Esophagus muscularis mucosa (tissue), 4 donors: ENCODE measurements at regions not wholly inside any gene's neighbourhood (a gene's known extent, or its start where the extent isn't known, plus 50 kb on each side); places are given as distances from the start of the nearest gene placed in this dataset.

ENCODE experiments used
- DNase-seq: peaks from one replicate; pipeline ENCODE4 v3.0.0-alpha.2; 2017; ENCODE audit errors: extremely low spot score
- H3K27ac ChIP-seq, 4 donors: fragments of 200-600 bp; sonication (generic); replicated peaks in 1 of 4; 1 replicate in 3 of 4; 2 replicates in 1 of 4; pipeline ENCODE4 v1.5.1; 2016 to 2019; ENCODE audit warnings: mild to moderate bottlenecking in 1 of 4
- H3K27me3 ChIP-seq, 4 donors: fragments of 200-600 bp; sonication (generic); one replicate each; pipeline versions ENCODE4 v1.5.1 to v1.6.0; 2016 to 2019
- H3K36me3 ChIP-seq, 4 donors: fragments of 200-600 bp; sonication (generic); one replicate each; pipeline ENCODE4 v1.5.1; 2016 to 2019
- H3K4me1 ChIP-seq, 4 donors: fragments of 200-600 bp; sonication (generic); one replicate each; pipeline ENCODE4 v1.5.1; 2016 to 2019
- H3K4me3 ChIP-seq, 4 donors: fragments of 200-600 bp; sonication (generic); 1 replicate in 2 of 4; 2 replicates in 2 of 4; pipeline ENCODE4 v1.5.1; 2016 to 2019; ENCODE audit warnings: mild to moderate bottlenecking in 4 of 4, moderate library complexity in 1 of 4
- H3K9me3 ChIP-seq, 4 donors: fragments of 200-600 bp; sonication (generic); 1 replicate in 3 of 4; 2 replicates in 1 of 4; pipeline ENCODE4 v1.5.1; 2016 to 2019
- CTCF ChIP-seq, 3 experiments: fragments of 200-600 bp in 2 of 3; fragments of 450-650 bp in 1 of 3; sonication (generic) in 2 of 3; IDR thresholded peaks; one replicate each; pipeline ENCODE4 v1.5.1; 2017 to 2019; ENCODE audit warnings: antibody characterized with exemption in 3 of 3, mild to moderate bottlenecking in 2 of 3, moderate library complexity in 1 of 3
- EP300 ChIP-seq: sonication (generic); formaldehyde crosslinking; IDR thresholded peaks from one replicate; pipeline ENCODE4 v1.6.1; 2017; ENCODE audit warnings: antibody characterized with exemption
- POLR2A ChIP-seq: fragments of 450-650 bp; IDR thresholded peaks from one replicate; pipeline ENCODE4 v1.6.1; 2017; ENCODE audit warnings: antibody characterized with exemption, moderate library complexity, mild to moderate bottlenecking, low read depth
- POLR2AphosphoS5 ChIP-seq, 2 donors: sonication (generic); formaldehyde crosslinking; IDR thresholded peaks; one replicate each; pipeline ENCODE4 v1.6.1; 2017; ENCODE audit warnings: antibody characterized with exemption in 2 of 2
- WGBS: methylation state at CpG from one replicate; pipeline ENCODE4 v1.1.5; 2018; 5-methylcytosine and 5-hydroxymethylcytosine counted together
- intact Hi-C: fragments of 100-400 bp; cut with DNase I; formaldehyde crosslinking; loops from one replicate; pipeline ENCODE4 v1.15.1; 2023

- intact Hi-C loops = no loop called here
- TF ChIP-seq EP300 = no peak
- no peak for TF ChIP-seq POLR2AphosphoS5 (IDR thresholded peaks at IDR 0.05)
- no peak for TF ChIP-seq POLR2A
- no peak for TF ChIP-seq CTCF (IDR thresholded peaks at IDR 0.05)
- DNase-seq = no peak
- Histone ChIP-seq H3K9me3 (no peaks in the 10 kb centered on the region), H3K27ac (no peak overlapping the region), H3K4me1 (peaks cover 0 to 29% (median 21%) of the 10 kb centered on the region in 4 donors), H3K36me3 (no peaks in the 10 kb centered on the region), H3K4me3 (no peak overlapping the region), H3K27me3 (no peaks in the 10 kb centered on the region)
- 78% methylated on average over 4 of the region's 4 CpGs for WGBS
Observed at GRCh38 chr3:20405744-20406143, 219.7 kb upstream of the SGO1 start.

- DNase-seq = no peak
- H3K27me3 ChIP-seq = no peaks in the 10 kb centered on the region
- H3K27ac ChIP-seq = no peak overlapping the region
- TF ChIP-seq EP300 = no peak
- H3K36me3 ChIP-seq = no peaks in the 10 kb centered on the region
- intact Hi-C loops = no loop called here
- no peak overlapping the region for H3K4me3 ChIP-seq
- WGBS = 90% methylated on average over 3 of the region's 3 CpGs
- peaks cover 0 to 34% (median 26%) of the 10 kb centered on the region in 4 donors for H3K4me1 ChIP-seq
- H3K9me3 ChIP-seq = no peaks in the 10 kb centered on the region
Observed at GRCh38 chr3:20405231-20405630, 219.2 kb upstream of the SGO1 start.

GRCh38 chr3:20404741-20405100 lies 218.7 kb upstream of the SGO1 start:
- Histone ChIP-seq H3K9me3 (no peaks in the 10 kb centered on the region), H3K27me3 (no peaks in the 10 kb centered on the region), H3K4me1 (peaks cover 0 to 39% (median 31%) of the 10 kb centered on the region in 4 donors), H3K27ac (no peak overlapping the region), H3K36me3 (no peaks in the 10 kb centered on the region), H3K4me3 (no peak overlapping the region)
- intact Hi-C loops = no loop called here
- no peak for TF ChIP-seq POLR2AphosphoS5 (IDR thresholded peaks at IDR 0.05)
- TF ChIP-seq CTCF (IDR thresholded peaks at IDR 0.05) = no peak
- TF ChIP-seq POLR2A = no peak
- no peak for TF ChIP-seq EP300
- no peak for DNase-seq

GRCh38 chr3:20403986-20404740 lies 218.2 kb upstream of the SGO1 start:
- DNase-seq = no peak
- Histone ChIP-seq H3K4me3 (no peak overlapping the region), H3K27me3 (no peaks in the 10 kb centered on the region), H3K27ac (no peak overlapping the region), H3K4me1 (peaks cover 0 to 37% (median 33%) of the 10 kb centered on the region in 4 donors), H3K9me3 (no peaks in the 10 kb centered on the region), H3K36me3 (no peaks in the 10 kb centered on the region)
- 75% methylated on average over 3 of the region's 3 CpGs for WGBS
- TF ChIP-seq POLR2A (no peak), POLR2AphosphoS5 (IDR thresholded peaks at IDR 0.05) (no peak), EP300 (no peak), CTCF (IDR thresholded peaks at IDR 0.05) (no peak)
- intact Hi-C loops = no loop called here

- no peaks in the 10 kb centered on the region for H3K9me3 ChIP-seq
- H3K4me1 ChIP-seq = peaks cover 0 to 36% (median 26%) of the 10 kb centered on the region in 4 donors
- no peak for DNase-seq
- TF ChIP-seq EP300 (no peak), POLR2A (no peak), CTCF (IDR thresholded peaks at IDR 0.05) (no peak), POLR2AphosphoS5 (IDR thresholded peaks at IDR 0.05) (no peak)
- no peaks in the 10 kb centered on the region for H3K27me3 ChIP-seq
- intact Hi-C loops = no loop called here
- 87% methylated on average over 4 of the region's 4 CpGs for WGBS
- H3K27ac ChIP-seq = peak overlapping the region in 2 of 4 donors; percentile 5 to 40
- H3K4me3 ChIP-seq = no peak overlapping the region
- H3K36me3 ChIP-seq = no peaks in the 10 kb centered on the region
Observed at GRCh38 chr3:20401253-20401652, 215.2 kb upstream of the SGO1 start.
